Keratinocyte (primary cell): ENCODE measurements at regions not wholly inside any gene's neighbourhood (a gene's known extent, or its start where the extent isn't known, plus 50 kb on each side); places are given as distances from the start of the nearest gene placed in this dataset.

ENCODE experiments used
- DNase-seq: peaks from one replicate; pipeline ENCODE4 v3.0.0-alpha.2; 2011; ENCODE audit warnings: low read depth, missing footprints, low spot score
- FAIRE-seq: peaks from 2 replicates; lab custom pipeline; 2011; peaks lifted over from hg19 to GRCh38; lab: Jason Lieb, UNC
- H2AFZ ChIP-seq: 2 replicates; pipeline ENCODE4 v1.6.0; 2012; ENCODE audit warnings: low read length, control low read depth, inconsistent platforms; ENCODE audit not compliant: control insufficient read depth
- H3K27ac ChIP-seq: 2 replicates; pipeline ENCODE4 v1.5.1; 2011; ENCODE audit warnings: low read length; ENCODE audit not compliant: control insufficient read depth, insufficient read depth
- H3K27me3 ChIP-seq: 3 replicates; pipeline ENCODE4 v1.6.0; 2011; ENCODE audit warnings: low read length; ENCODE audit not compliant: control insufficient read depth, insufficient read depth; ENCODE audit errors: extremely low read depth
- H3K36me3 ChIP-seq, 2 experiments: 2 replicates in 1 of 2; 3 replicates in 1 of 2; pipeline ENCODE4 v1.5.1; 2011; ENCODE audit warnings: low read length in 2 of 2, mild to moderate bottlenecking in 1 of 2; ENCODE audit not compliant: control insufficient read depth in 2 of 2, insufficient read depth in 2 of 2; ENCODE audit errors: extremely low read depth in 1 of 2
- H3K4me1 ChIP-seq: 3 replicates; pipeline ENCODE4 v1.5.1; 2011; ENCODE audit warnings: low read length; ENCODE audit not compliant: control insufficient read depth, insufficient read depth; ENCODE audit errors: extremely low read depth
- H3K4me2 ChIP-seq: 3 replicates; pipeline ENCODE4 v1.6.0; 2011; ENCODE audit warnings: low read depth, low read length; ENCODE audit not compliant: control insufficient read depth, insufficient read depth; ENCODE audit errors: extremely low read depth
- H3K4me3 ChIP-seq, 3 experiments: fragments of 200-600 bp in 1 of 3; sonication (generic) in 1 of 3; 2 replicates in 2 of 3; 3 replicates in 1 of 3; pipeline ENCODE4 v1.5.1; 2011 to 2016; ENCODE audit warnings: low read length in 3 of 3, mild to moderate bottlenecking in 3 of 3, control low read depth in 2 of 3, inconsistent platforms in 1 of 3, low read depth in 1 of 3, mixed read lengths in 1 of 3, mixed run types in 1 of 3, moderate library complexity in 1 of 3; ENCODE audit not compliant: control insufficient read depth in 2 of 3, insufficient read depth in 2 of 3; ENCODE audit errors: extremely low read depth in 1 of 3
- H3K79me2 ChIP-seq: 2 replicates; pipeline ENCODE4 v1.6.0; 2012; ENCODE audit warnings: low read length; ENCODE audit not compliant: control insufficient read depth, insufficient read depth
- H3K9ac ChIP-seq: 3 replicates; pipeline ENCODE4 v1.6.0; 2011; ENCODE audit warnings: low read length; ENCODE audit not compliant: control insufficient read depth, insufficient read depth; ENCODE audit errors: extremely low read depth
- H3K9me1 ChIP-seq: 3 replicates; pipeline ENCODE4 v1.6.0; 2011; ENCODE audit warnings: low read length; ENCODE audit not compliant: control insufficient read depth, insufficient read depth; ENCODE audit errors: extremely low read depth
- H3K9me3 ChIP-seq: 2 replicates; pipeline ENCODE4 v1.5.1; 2012; ENCODE audit warnings: low read depth, low read length; ENCODE audit not compliant: control insufficient read depth
- H4K20me1 ChIP-seq: 3 replicates; pipeline ENCODE4 v1.6.0; 2011; ENCODE audit warnings: low read length; ENCODE audit not compliant: control insufficient read depth, insufficient read depth; ENCODE audit errors: extremely low read depth
- EZH2 ChIP-seq: IDR thresholded peaks from one replicate; pipeline ENCODE4 v1.6.1; 2012; ENCODE audit warnings: inconsistent platforms, mild to moderate bottlenecking, low read length, moderate library complexity
- dilution Hi-C: fragments of 300-500 bp; cut with MboI; formaldehyde crosslinking; loops from one replicate; pipeline ENCODE4 v1.7.0; 2020; ENCODE audit warnings: low sequenced_read_pairs; ENCODE audit not compliant: extremely low pct_ligation_motif_present
- TF ChIP-seq, protein P1 (sequence below), 3 experiments: IDR thresholded peaks in 1 of 3; conservative IDR thresholded peaks in 1 of 3; optimal IDR thresholded peaks in 1 of 3; 2 replicates in 2 of 3; 3 replicates in 1 of 3; pipeline versions ENCODE3 to v1.5.1; 2011; ENCODE audit warnings: low read length in 3 of 3, mild to moderate bottlenecking in 3 of 3, moderate library complexity in 2 of 3, control low read depth in 1 of 3, inconsistent platforms in 1 of 3; ENCODE audit not compliant: insufficient read depth in 2 of 3; ENCODE audit errors: extremely low read depth in 1 of 3

DNA sequence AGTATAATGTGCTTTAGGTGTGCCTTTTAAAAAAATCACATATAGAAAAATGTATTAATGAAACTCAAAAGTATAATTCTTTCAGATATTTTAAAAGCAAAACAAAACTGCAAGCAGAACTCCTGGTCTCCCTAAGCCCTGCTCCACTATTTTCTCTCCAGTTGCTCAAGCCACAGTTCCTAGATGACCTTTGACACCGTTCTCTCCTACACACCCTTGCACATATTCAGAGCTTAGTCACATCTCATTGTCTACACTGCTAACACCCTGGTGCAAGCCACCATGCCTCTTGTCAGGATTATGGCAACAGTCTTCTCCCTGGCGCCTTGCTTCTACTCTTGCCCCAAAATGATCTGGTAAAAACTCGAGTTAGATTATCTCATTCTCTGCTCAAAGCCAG, 50.2 kb upstream of the ROR1 start:
- TF ChIP-seq EZH2, result no peak
- TF ChIP-seq, protein P1, sequence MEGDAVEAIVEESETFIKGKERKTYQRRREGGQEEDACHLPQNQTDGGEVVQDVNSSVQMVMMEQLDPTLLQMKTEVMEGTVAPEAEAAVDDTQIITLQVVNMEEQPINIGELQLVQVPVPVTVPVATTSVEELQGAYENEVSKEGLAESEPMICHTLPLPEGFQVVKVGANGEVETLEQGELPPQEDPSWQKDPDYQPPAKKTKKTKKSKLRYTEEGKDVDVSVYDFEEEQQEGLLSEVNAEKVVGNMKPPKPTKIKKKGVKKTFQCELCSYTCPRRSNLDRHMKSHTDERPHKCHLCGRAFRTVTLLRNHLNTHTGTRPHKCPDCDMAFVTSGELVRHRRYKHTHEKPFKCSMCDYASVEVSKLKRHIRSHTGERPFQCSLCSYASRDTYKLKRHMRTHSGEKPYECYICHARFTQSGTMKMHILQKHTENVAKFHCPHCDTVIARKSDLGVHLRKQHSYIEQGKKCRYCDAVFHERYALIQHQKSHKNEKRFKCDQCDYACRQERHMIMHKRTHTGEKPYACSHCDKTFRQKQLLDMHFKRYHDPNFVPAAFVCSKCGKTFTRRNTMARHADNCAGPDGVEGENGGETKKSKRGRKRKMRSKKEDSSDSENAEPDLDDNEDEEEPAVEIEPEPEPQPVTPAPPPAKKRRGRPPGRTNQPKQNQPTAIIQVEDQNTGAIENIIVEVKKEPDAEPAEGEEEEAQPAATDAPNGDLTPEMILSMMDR (optimal IDR thresholded peaks at IDR 0.05 in 1 of 3, IDR thresholded peaks at IDR 0.05 in 1 of 3, conservative IDR thresholded peaks at IDR 0.05 in 1 of 3; ENCODE audit: extremely low read depth in 1 of 3, insufficient read depth in 2 of 3, low read length in 3 of 3), result no peak
- Histone ChIP-seq H4K20me1 (no peaks in the 10 kb centered on the region), H3K9ac (no peak overlapping the region), H3K79me2 (no peaks in the 10 kb centered on the region), H2AFZ (no peak overlapping the region), H3K4me3 (no peak overlapping the region), H3K9me3 (no peaks in the 10 kb centered on the region), H3K9me1 (no peaks in the 10 kb centered on the region), H3K36me3 (no peaks in the 10 kb centered on the region), H3K27me3 (no peaks in the 10 kb centered on the region), H3K4me2 (no peak overlapping the region), H3K4me1 (peaks cover 6% of the 10 kb centered on the region), H3K27ac (no peak overlapping the region)
- DNase-seq, result no peak
- no peak for FAIRE-seq
- dilution Hi-C loops, result no loop called here
